ENCODE measurements at regions not wholly inside any gene's neighbourhood (a gene's known extent, or its start where the extent isn't known, plus 50 kb on each side); places are given as distances from the start of the nearest gene placed in this dataset.

DNA sequence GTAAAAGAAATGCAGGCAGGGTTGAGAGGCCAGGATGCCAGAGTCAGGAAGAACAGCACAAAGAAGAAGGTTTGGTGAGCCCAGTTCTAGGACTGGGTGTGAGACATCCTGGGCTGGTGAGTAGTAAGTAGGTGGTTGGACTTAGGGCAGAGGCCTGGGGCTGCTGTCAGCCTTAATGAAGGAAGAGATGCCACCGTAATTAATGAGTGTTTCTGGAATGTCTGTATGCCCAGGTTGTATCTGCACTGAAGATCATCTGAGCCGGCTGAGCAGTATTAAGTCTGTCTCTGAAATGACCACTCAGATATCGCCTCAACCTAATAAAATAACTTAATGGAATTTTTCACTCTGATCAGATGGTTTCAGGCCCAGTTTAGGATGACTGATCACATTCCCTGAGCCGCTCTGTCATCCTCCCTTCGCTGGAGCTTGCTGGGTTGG is 532.9 kb upstream of the IL12A start:
- ATAC-seq (no peak), FAIRE-seq (no peak)
- POLR2A ChIA-PET: no interaction called here

More for the DNA sequence above, 532.9 kb upstream of the IL12A start:
- H3K27me3 ChIP-seq (ENCODE audit: control insufficient read depth in 2 of 2, insufficient read depth in 2 of 2, low read length in 2 of 2): no peaks in the 10 kb centered on the region
- no peaks in the 10 kb centered on the region for H3K79me2 ChIP-seq (ENCODE audit: control insufficient read depth, insufficient read depth, low read length)
- H3K4me2 ChIP-seq (ENCODE audit: insufficient read depth, low read length): no peak overlapping the region
- no peak overlapping the region for H3K27ac ChIP-seq (ENCODE audit: extremely low read depth, low read depth, low read length)
- H3K9ac ChIP-seq (ENCODE audit: insufficient read depth in 1 of 2, low read depth in 2 of 2, low read length in 2 of 2): no peak overlapping the region
- no peaks in the 10 kb centered on the region for H4K20me1 ChIP-seq (replicated peaks; ENCODE audit: control insufficient read depth, insufficient read depth, low read length)
- intact Hi-C loops (cut with micrococcal nuclease): no loop called here
- no peaks in the 10 kb centered on the region for H3K4me1 ChIP-seq (replicated peaks in 1 of 2; ENCODE audit: control insufficient read depth in 2 of 2, insufficient read depth in 2 of 2, low read length in 2 of 2)
- BruUV-seq (replicated peaks): no TSS peak
- in situ Hi-C loops (cut with MboI): no loop called here
- 1% methylated on average over 5 of the region's 5 CpGs for WGBS (ENCODE audit: insufficient coverage, low coverage, missing lambda C conversion rate)
- H3K36me3 ChIP-seq (ENCODE audit: control insufficient read depth, insufficient read depth, low read length): no peaks in the 10 kb centered on the region
- no peaks in the 10 kb centered on the region for H3K9me3 ChIP-seq (replicated peaks; ENCODE audit: control insufficient read depth, insufficient read depth, low read depth, low read length)
- no peak overlapping the region for H3K4me3 ChIP-seq
- no peak for DNase-seq (ENCODE audit: extremely low read depth in 1 of 4, low spot score in 3 of 4)
- H3K9me1 ChIP-seq (ENCODE audit: control insufficient read depth, insufficient read depth, low read length): no peaks in the 10 kb centered on the region
- no peak overlapping the region for H2AFZ ChIP-seq (ENCODE audit: low read depth, low read length)
- CTCF ChIA-PET (ENCODE audit: low intra/inter-chr PET ratio): no interaction called here
- TF ChIP-seq PHF20 (IDR thresholded peaks at IDR 0.05; ENCODE audit: partially characterized antibody): no peak
- TF ChIP-seq BACH1 (tag; IDR thresholded peaks at IDR 0.05): no peak
- TF ChIP-seq, protein P1, sequence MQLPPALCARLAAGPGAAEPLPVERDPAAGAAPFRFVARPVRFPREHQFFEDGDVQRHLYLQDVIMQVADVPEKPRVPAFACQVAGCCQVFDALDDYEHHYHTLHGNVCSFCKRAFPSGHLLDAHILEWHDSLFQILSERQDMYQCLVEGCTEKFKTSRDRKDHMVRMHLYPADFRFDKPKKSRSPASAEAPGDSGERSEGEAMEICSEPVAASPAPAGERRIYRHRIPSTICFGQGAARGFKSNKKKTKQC (CRISPR knock-in tag; IDR thresholded peaks at IDR 0.05): no peak
- no peak for TF ChIP-seq TAF15 (IDR thresholded peaks at IDR 0.05; ENCODE audit: low read depth, low read length)
- TF ChIP-seq, protein P2, sequence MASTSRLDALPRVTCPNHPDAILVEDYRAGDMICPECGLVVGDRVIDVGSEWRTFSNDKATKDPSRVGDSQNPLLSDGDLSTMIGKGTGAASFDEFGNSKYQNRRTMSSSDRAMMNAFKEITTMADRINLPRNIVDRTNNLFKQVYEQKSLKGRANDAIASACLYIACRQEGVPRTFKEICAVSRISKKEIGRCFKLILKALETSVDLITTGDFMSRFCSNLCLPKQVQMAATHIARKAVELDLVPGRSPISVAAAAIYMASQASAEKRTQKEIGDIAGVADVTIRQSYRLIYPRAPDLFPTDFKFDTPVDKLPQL (IDR thresholded peaks at IDR 0.05; ENCODE audit: extremely low read depth, insufficient read length): no peak
- TF ChIP-seq ZNF311 (CRISPR knock-in tag; IDR thresholded peaks at IDR 0.05): no peak
- TF ChIP-seq, protein P3, sequence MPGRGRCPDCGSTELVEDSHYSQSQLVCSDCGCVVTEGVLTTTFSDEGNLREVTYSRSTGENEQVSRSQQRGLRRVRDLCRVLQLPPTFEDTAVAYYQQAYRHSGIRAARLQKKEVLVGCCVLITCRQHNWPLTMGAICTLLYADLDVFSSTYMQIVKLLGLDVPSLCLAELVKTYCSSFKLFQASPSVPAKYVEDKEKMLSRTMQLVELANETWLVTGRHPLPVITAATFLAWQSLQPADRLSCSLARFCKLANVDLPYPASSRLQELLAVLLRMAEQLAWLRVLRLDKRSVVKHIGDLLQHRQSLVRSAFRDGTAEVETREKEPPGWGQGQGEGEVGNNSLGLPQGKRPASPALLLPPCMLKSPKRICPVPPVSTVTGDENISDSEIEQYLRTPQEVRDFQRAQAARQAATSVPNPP (IDR thresholded peaks at IDR 0.05; ENCODE audit: borderline replicate concordance, insufficient read depth, insufficient read length): no peak
- TF ChIP-seq CAMTA2 (CRISPR knock-in tag; conservative IDR thresholded peaks at IDR 0.05): no peak
- no peak for TF ChIP-seq MCM7 (IDR thresholded peaks at IDR 0.05)
- no peak for TF ChIP-seq MTA1 (IDR thresholded peaks at IDR 0.05; ENCODE audit: borderline replicate concordance)
- TF ChIP-seq FIP1L1 (IDR thresholded peaks at IDR 0.05; ENCODE audit: low read depth, low read length, poor library complexity, severe bottlenecking): no peak
- TF ChIP-seq SNIP1 (IDR thresholded peaks at IDR 0.05; ENCODE audit: low read depth): no peak
- TF ChIP-seq, protein P4, sequence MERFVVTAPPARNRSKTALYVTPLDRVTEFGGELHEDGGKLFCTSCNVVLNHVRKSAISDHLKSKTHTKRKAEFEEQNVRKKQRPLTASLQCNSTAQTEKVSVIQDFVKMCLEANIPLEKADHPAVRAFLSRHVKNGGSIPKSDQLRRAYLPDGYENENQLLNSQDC (CRISPR knock-in tag; IDR thresholded peaks at IDR 0.05): no peak
- TF ChIP-seq, protein P5, sequence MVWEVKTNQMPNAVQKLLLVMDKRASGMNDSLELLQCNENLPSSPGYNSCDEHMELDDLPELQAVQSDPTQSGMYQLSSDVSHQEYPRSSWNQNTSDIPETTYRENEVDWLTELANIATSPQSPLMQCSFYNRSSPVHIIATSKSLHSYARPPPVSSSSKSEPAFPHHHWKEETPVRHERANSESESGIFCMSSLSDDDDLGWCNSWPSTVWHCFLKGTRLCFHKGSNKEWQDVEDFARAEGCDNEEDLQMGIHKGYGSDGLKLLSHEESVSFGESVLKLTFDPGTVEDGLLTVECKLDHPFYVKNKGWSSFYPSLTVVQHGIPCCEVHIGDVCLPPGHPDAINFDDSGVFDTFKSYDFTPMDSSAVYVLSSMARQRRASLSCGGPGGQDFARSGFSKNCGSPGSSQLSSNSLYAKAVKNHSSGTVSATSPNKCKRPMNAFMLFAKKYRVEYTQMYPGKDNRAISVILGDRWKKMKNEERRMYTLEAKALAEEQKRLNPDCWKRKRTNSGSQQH (CRISPR knock-in tag; IDR thresholded peaks at IDR 0.05): no peak
- TF ChIP-seq, protein P6, sequence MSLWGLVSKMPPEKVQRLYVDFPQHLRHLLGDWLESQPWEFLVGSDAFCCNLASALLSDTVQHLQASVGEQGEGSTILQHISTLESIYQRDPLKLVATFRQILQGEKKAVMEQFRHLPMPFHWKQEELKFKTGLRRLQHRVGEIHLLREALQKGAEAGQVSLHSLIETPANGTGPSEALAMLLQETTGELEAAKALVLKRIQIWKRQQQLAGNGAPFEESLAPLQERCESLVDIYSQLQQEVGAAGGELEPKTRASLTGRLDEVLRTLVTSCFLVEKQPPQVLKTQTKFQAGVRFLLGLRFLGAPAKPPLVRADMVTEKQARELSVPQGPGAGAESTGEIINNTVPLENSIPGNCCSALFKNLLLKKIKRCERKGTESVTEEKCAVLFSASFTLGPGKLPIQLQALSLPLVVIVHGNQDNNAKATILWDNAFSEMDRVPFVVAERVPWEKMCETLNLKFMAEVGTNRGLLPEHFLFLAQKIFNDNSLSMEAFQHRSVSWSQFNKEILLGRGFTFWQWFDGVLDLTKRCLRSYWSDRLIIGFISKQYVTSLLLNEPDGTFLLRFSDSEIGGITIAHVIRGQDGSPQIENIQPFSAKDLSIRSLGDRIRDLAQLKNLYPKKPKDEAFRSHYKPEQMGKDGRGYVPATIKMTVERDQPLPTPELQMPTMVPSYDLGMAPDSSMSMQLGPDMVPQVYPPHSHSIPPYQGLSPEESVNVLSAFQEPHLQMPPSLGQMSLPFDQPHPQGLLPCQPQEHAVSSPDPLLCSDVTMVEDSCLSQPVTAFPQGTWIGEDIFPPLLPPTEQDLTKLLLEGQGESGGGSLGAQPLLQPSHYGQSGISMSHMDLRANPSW (CRISPR knock-in tag; IDR thresholded peaks at IDR 0.05): no peak
